D721Med (cell line): ENCODE measurements at regions not wholly inside any gene's neighbourhood (a gene's known extent, or its start where the extent isn't known, plus 50 kb on each side); places are given as distances from the start of the nearest gene placed in this dataset.

ENCODE experiments used
- DNase-seq: peaks from one replicate; pipeline ENCODE4 v3.0.0; 2011; ENCODE audit warnings: low spot score; ENCODE audit not compliant: insufficient read length
- FAIRE-seq: peaks from 2 replicates; lab custom pipeline; 2011; peaks lifted over from hg19 to GRCh38; lab: Jason Lieb, UNC
- CTCF ChIP-seq: IDR thresholded peaks from 2 replicates; pipeline ENCODE4 v1.5.1; 2012; ENCODE audit warnings: mild to moderate bottlenecking, control low read depth; ENCODE audit not compliant: insufficient read depth; ENCODE audit errors: missing control alignments

GRCh38 chr6:14328163-14328562 lies 210.6 kb downstream of the CD83 start:
- FAIRE-seq: no peak
- no peak for DNase-seq
- TF ChIP-seq CTCF: no peak

- FAIRE-seq: no peak
- DNase-seq: no peak
- TF ChIP-seq CTCF: no peak
Measured at GRCh38 chr6:14333556-14334305, 216.2 kb downstream of the CD83 start.

GRCh38 chr6:14335071-14335470 lies 217.5 kb downstream of the CD83 start:
- no peak for TF ChIP-seq CTCF
- no peak for DNase-seq
- FAIRE-seq: no peak

GRCh38 chr6:14337152-14337551 lies 219.6 kb downstream of the CD83 start:
- FAIRE-seq: no peak
- TF ChIP-seq CTCF: no peak
- DNase-seq: no peak

GRCh38 chr6:14339172-14339571 lies 221.6 kb downstream of the CD83 start:
- FAIRE-seq: no peak
- TF ChIP-seq CTCF: no peak

GRCh38 chr6:14339711-14340584 lies 222.4 kb downstream of the CD83 start:
- no peak for DNase-seq
- no peak for TF ChIP-seq CTCF
- FAIRE-seq: no peak

More at GRCh38 chr6:14339172-14339571, 221.6 kb downstream of the CD83 start:
- DNase-seq: no peak

GRCh38 chr6:14344486-14344885 lies 226.9 kb downstream of the CD83 start:
- no peak for TF ChIP-seq CTCF
- FAIRE-seq (no peak), DNase-seq (no peak)
